ENCODE measurements at regions not wholly inside any gene's neighbourhood (a gene's known extent, or its start where the extent isn't known, plus 50 kb on each side); places are given as distances from the start of the nearest gene placed in this dataset.

DNA sequence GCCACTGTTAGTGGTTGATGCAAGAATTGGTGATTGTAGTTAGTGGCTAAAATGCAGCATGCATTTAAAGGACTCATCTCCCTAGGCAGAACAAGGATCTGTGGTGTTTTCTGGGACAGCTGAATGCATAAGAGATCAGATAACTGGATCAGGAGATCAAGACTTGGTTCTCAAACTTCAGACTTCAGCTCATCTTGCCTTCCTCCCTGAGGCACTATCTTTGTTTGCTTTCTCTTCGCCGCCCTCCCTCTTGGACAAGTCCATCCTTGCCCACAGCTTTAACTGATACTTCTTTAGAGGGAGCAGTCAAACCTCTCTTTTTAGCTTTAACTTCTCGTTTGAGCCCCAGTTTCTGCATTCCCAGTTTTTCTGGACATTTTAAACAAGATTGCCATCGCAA, 195.4 kb upstream of the TPRG1 start:
- TF ChIP-seq CTCF (IDR thresholded peaks at IDR 0.05) (no peak), POLR2A (IDR thresholded peaks at IDR 0.05) (no peak)
- ATAC-seq = no peak
- 69 to 94% (median 82%) methylated on average over 3 to 4 of the region's 4 CpGs for WGBS, 4 donors
- Histone ChIP-seq H3K36me3 (no peaks in the 10 kb centered on the region), H3K4me1 (peaks cover 0 to 36% (median 5%) of the 10 kb centered on the region in 12 donors), H3K27me3 (no peaks in the 10 kb centered on the region), H3K27ac (no peak overlapping the region), H3K9me3 (peaks cover 0 to 2% (median 0%) of the 10 kb centered on the region in 12 donors), H3K4me3 (no peak overlapping the region)
- no peak for DNase-seq
- intact Hi-C loops (cut with DNase I) = loop anchor here in 1 of 10 donors (5.0 kb wide), 1 partner anchor 166 kb away; no protein-coding TSS in a partner anchor

- peaks cover 0 to 28% (median 4%) of the 10 kb centered on the region in 12 donors for H3K4me1 ChIP-seq
- DNase-seq (peak in 3 of 5 donors; percentile 36 to 48 (median 45)), ATAC-seq (peak; percentile 57 to 78 (median 70))
- 62 to 76% (median 67%) methylated on average over 7 of the region's 7 CpGs for WGBS, 4 donors
- no peaks in the 10 kb centered on the region for H3K27me3 ChIP-seq
- no peaks in the 10 kb centered on the region for H3K9me3 ChIP-seq
- H3K27ac ChIP-seq = peak overlapping the region in 5 of 12 donors; percentile 28 to 77 (median 51)
- intact Hi-C loops (cut with DNase I) = loop anchor here in 1 of 10 donors (5.0 kb wide), 1 partner anchor 164 kb away; no protein-coding TSS in a partner anchor
- TF ChIP-seq POLR2A (IDR thresholded peaks at IDR 0.05) (no peak), CTCF (IDR thresholded peaks at IDR 0.05) (no peak)
- H3K36me3 ChIP-seq = no peaks in the 10 kb centered on the region
- H3K4me3 ChIP-seq = peak overlapping the region in 1 of 12 donors; percentile 24
Observed at GRCh38 chr3:188978421-188979171, 193.2 kb upstream of the TPRG1 start.

GRCh38 chr3:188979248-188979647, 192.5 kb upstream of the TPRG1 start:
- Histone ChIP-seq H3K27ac (peak overlapping the region in 6 of 12 donors; percentile 9 to 77 (median 44)), H3K9me3 (no peaks in the 10 kb centered on the region), H3K27me3 (no peaks in the 10 kb centered on the region), H3K4me3 (peak overlapping the region in 2 of 12 donors; percentile 6 to 24), H3K36me3 (no peaks in the 10 kb centered on the region), H3K4me1 (peaks cover 0 to 21% (median under 1%) of the 10 kb centered on the region in 12 donors)
- 78 to 88% (median 82%) methylated on average over 7 of the region's 7 CpGs for WGBS, 4 donors
- DNase-seq = no peak
- ATAC-seq = peak in 1 of 4 donors; percentile 20
- TF ChIP-seq POLR2A (IDR thresholded peaks at IDR 0.05) = no peak
- no peak for TF ChIP-seq CTCF (IDR thresholded peaks at IDR 0.05)
- intact Hi-C loops (cut with DNase I) = loop anchor here in 1 of 10 donors (5.0 kb wide), 1 partner anchor 163 kb away; no protein-coding TSS in a partner anchor

DNA sequence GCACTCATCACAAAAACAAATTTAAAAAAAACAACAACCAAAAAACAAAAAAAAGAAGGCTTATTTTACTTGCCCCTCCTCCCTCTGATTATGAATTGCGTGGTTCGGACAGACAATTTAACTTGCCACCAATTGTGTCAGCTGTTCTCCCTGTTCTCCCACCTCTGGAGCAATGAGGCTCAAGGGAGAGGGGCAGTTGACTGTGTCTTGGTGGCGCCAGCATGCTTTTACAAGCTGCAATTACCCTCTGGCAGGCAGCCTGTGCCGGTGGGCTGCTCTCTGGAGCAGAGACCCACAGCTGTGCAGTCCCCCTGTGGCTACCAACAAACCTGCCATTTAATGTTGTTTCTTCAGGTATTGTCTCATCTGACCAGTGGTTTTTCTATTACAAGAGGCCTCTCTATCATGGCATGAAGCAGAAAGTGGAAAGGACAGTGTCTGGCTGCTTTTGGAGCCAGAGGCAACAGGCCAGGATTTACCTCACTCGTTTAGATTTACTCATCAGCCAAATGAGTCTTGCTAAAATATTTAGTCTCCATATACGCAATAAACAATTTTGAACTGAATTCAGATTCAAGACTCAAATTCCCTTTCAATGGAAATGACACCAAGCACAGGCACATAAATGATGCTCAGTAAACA, 192.0 kb upstream of the TPRG1 start:
- Histone ChIP-seq H3K4me3 (no peak overlapping the region), H3K4me1 (peaks cover 0 to 17% (median 0%) of the 10 kb centered on the region in 12 donors), H3K36me3 (no peaks in the 10 kb centered on the region), H3K27ac (peak overlapping the region in 7 of 12 donors; percentile 9 to 77 (median 38)), H3K27me3 (no peaks in the 10 kb centered on the region), H3K9me3 (no peaks in the 10 kb centered on the region)
- peak in 2 of 4 donors; percentile 20 to 46 for ATAC-seq
- no peak for DNase-seq
- TF ChIP-seq CTCF (IDR thresholded peaks at IDR 0.05) (no peak), POLR2A (IDR thresholded peaks at IDR 0.05) (no peak)
- 67 to 79% (median 69%) methylated on average over 6 of the region's 6 CpGs for WGBS, 4 donors
- intact Hi-C loops (cut with DNase I) = loop anchor here in 1 of 10 donors (5.0 kb wide), 1 partner anchor 163 kb away; no protein-coding TSS in a partner anchor
